Posterior cingulate gyrus (tissue), 11 donors: ENCODE measurements at regions not wholly inside any gene's neighbourhood (a gene's known extent, or its start where the extent isn't known, plus 50 kb on each side); places are given as distances from the start of the nearest gene placed in this dataset.

Source experiments
- DNase-seq, 10 donors: peaks; one replicate each; pipeline versions ENCODE4 v3.0.0 to v3.0.0-alpha.2; 2020 to 2021; ENCODE audit warnings: mixed read lengths in 3 of 10
- intact Hi-C: fragments of 100-400 bp; cut with DNase I; formaldehyde crosslinking; loops from one replicate; pipeline ENCODE4 v1.15.1; 2023

GRCh38 chr13:74193391-74193790 is 59.2 kb upstream of the KLF12 start:
- intact Hi-C loops: no loop called here
- DNase-seq: no peak

- DNase-seq: no peak
- intact Hi-C loops: no loop called here
These were observed 57.2 kb upstream of the KLF12 start for GRCh38 chr13:74191410-74191809.

- intact Hi-C loops: no loop called here
- DNase-seq: no peak
These were observed 56.8 kb upstream of the KLF12 start for GRCh38 chr13:74190999-74191398.

GRCh38 chr13:74187564-74187963 is 53.4 kb upstream of the KLF12 start:
- intact Hi-C loops: no loop called here
- no peak for DNase-seq

- intact Hi-C loops: no loop called here
- no peak for DNase-seq
These were observed 50.1 kb upstream of the KLF12 start for GRCh38 chr13:74184283-74184682.
